Neuronal stem cell (in vitro differentiated cells): ENCODE measurements at regions not wholly inside any gene's neighbourhood (a gene's known extent, or its start where the extent isn't known, plus 50 kb on each side); places are given as distances from the start of the nearest gene placed in this dataset.

Experiments
- DNase-seq: peaks from one replicate; pipeline ENCODE4 v3.0.0-alpha.2; 2013; ENCODE audit warnings: low spot score
- H2AFZ ChIP-seq: one replicate; pipeline ENCODE4 v1.6.1; 2013; ENCODE audit warnings: mild to moderate bottlenecking, low read length, inconsistent platforms
- H2AK5ac ChIP-seq: 2 replicates; pipeline ENCODE4 v1.6.1; 2013; ENCODE audit warnings: low read depth, mild to moderate bottlenecking, inconsistent platforms, low read length, moderate library complexity, mixed read lengths
- H2BK120ac ChIP-seq: 2 replicates; pipeline ENCODE4 v1.6.1; 2013; ENCODE audit warnings: low read depth, mild to moderate bottlenecking, inconsistent platforms, low read length, moderate library complexity, mixed read lengths
- H2BK12ac ChIP-seq: one replicate; pipeline ENCODE4 v1.6.1; 2013; ENCODE audit warnings: low read length, inconsistent platforms
- H2BK15ac ChIP-seq: 2 replicates; pipeline ENCODE4 v1.6.1; 2013; ENCODE audit warnings: mild to moderate bottlenecking, low read length, inconsistent platforms, mixed read lengths
- H2BK5ac ChIP-seq: one replicate; pipeline ENCODE4 v1.6.1; 2013; ENCODE audit warnings: inconsistent platforms, mild to moderate bottlenecking, low read length, moderate library complexity
- H3K14ac ChIP-seq: one replicate; pipeline ENCODE4 v1.6.1; 2013; ENCODE audit warnings: low read length, inconsistent platforms
- H3K18ac ChIP-seq: 2 replicates; pipeline ENCODE4 v1.6.1; 2013; ENCODE audit warnings: low read length, inconsistent platforms
- H3K23ac ChIP-seq: 2 replicates; pipeline ENCODE4 v1.6.1; 2013; ENCODE audit warnings: low read depth, mild to moderate bottlenecking, mixed read lengths, low read length, inconsistent platforms; ENCODE audit not compliant: poor library complexity
- H3K27ac ChIP-seq: replicated peaks from 3 replicates; pipeline ENCODE4 v1.5.1; 2013; ENCODE audit warnings: low read length, inconsistent platforms
- H3K27me3 ChIP-seq, 3 experiments: 2 replicates each; pipeline ENCODE4 v1.6.1; 2013; ENCODE audit warnings: low read length in 3 of 3, mild to moderate bottlenecking in 2 of 3, inconsistent platforms in 1 of 3, low read depth in 1 of 3, mixed read lengths in 1 of 3, moderate library complexity in 1 of 3; ENCODE audit not compliant: control insufficient read depth in 3 of 3, insufficient read depth in 3 of 3
- H3K36me3 ChIP-seq, 2 donors: replicated peaks in 1 of 2; 2 replicates each; pipeline ENCODE4 v1.6.1; 2013; ENCODE audit warnings: low read length in 2 of 2; ENCODE audit not compliant: control insufficient read depth in 2 of 2, insufficient read depth in 2 of 2
- H3K4ac ChIP-seq: 2 replicates; pipeline ENCODE4 v1.6.1; 2013; ENCODE audit warnings: inconsistent platforms, mild to moderate bottlenecking, low read length, moderate library complexity
- H3K4me1 ChIP-seq, 2 donors: 1 replicate in 1 of 2; 2 replicates in 1 of 2; pipeline ENCODE4 v1.6.1; 2013; ENCODE audit warnings: low read length in 2 of 2, low read depth in 1 of 2; ENCODE audit not compliant: control insufficient read depth in 2 of 2, insufficient read depth in 1 of 2
- H3K4me2 ChIP-seq: one replicate; pipeline ENCODE4 v1.6.1; 2013; ENCODE audit warnings: mild to moderate bottlenecking, low read length, inconsistent platforms; ENCODE audit not compliant: insufficient read depth, poor library complexity, severe bottlenecking
- H3K4me3 ChIP-seq, 2 donors: 2 replicates each; pipeline ENCODE4 v1.5.1; 2013; ENCODE audit warnings: low read length in 2 of 2, mild to moderate bottlenecking in 2 of 2, inconsistent platforms in 1 of 2, moderate library complexity in 1 of 2
- H3K79me1 ChIP-seq: one replicate; pipeline ENCODE4 v1.6.1; 2013; ENCODE audit warnings: low read depth, mild to moderate bottlenecking, inconsistent platforms, low read length, moderate library complexity
- H3K9ac ChIP-seq: one replicate; pipeline ENCODE4 v1.6.1; 2013; ENCODE audit warnings: mild to moderate bottlenecking, low read depth, low read length, inconsistent platforms; ENCODE audit not compliant: poor library complexity
- H3K9me3 ChIP-seq, 2 donors: replicated peaks in 1 of 2; 2 replicates each; pipeline versions ENCODE3 to v1.6.1; 2013; ENCODE audit warnings: low read length in 2 of 2, mild to moderate bottlenecking in 2 of 2, inconsistent platforms in 1 of 2, low read depth in 1 of 2, mixed read lengths in 1 of 2, moderate library complexity in 1 of 2; ENCODE audit not compliant: control insufficient read depth in 2 of 2, insufficient read depth in 1 of 2
- H4K8ac ChIP-seq: one replicate; pipeline ENCODE4 v1.6.1; 2013; ENCODE audit warnings: low read depth, mild to moderate bottlenecking, inconsistent platforms, low read length, moderate library complexity
- H4K91ac ChIP-seq: one replicate; pipeline ENCODE4 v1.6.1; 2013; ENCODE audit warnings: low read length, low read depth, mild to moderate bottlenecking, inconsistent platforms; ENCODE audit not compliant: poor library complexity
- WGBS, 2 donors: extraction: QIAGEN DNeasy Blood & Tissue Kit; methylation state at CpG; one replicate each; pipeline ENCODE4 v1.1.7; 2013; ENCODE audit warnings: missing lambda C conversion rate in 2 of 2, mixed read lengths in 1 of 2; ENCODE audit not compliant: insufficient read length in 2 of 2, insufficient replicate concordance in 1 of 2; ENCODE audit errors: extremely low coverage in 2 of 2; 5-methylcytosine and 5-hydroxymethylcytosine counted together

DNA sequence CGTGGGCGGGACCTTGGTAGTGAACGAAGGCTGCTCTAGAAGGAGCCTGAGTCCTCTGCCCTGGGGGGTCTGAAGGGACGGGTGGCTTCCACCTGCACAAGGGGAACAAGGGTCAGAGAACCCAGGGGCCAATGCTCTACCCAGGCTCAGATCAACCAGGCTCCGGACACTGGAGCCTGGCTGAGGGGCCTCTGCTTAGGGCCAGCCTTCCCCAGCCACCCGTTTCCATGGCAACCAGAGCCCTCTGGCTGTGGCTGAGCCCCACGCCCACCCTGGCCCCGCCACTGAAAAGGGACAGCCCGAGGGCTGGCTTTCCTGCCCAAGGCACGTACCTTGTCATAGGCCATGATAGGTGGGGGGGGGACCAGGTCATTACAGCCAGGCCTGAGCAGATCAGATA, 724.6 kb downstream of the PTPRU start:
- WGBS, 2 donors = no CpG with 5 or more reads among the region's 10 CpGs
- no peak overlapping the region for H4K91ac ChIP-seq
- H3K27me3 ChIP-seq = no peaks in the 10 kb centered on the region
- H3K4me2 ChIP-seq = no peak overlapping the region
- no peak overlapping the region for H2AFZ ChIP-seq
- H2BK120ac ChIP-seq = no peak overlapping the region
- no peak overlapping the region for H3K4me3 ChIP-seq
- DNase-seq = peak; percentile 49
- no peak overlapping the region for H3K4ac ChIP-seq
- H3K36me3 ChIP-seq = no peaks in the 10 kb centered on the region
- H2BK5ac ChIP-seq = peak overlapping the region; percentile 93
- no peak overlapping the region for H3K14ac ChIP-seq
- H3K18ac ChIP-seq = peak overlapping the region; percentile 93
- no peaks in the 10 kb centered on the region for H3K9me3 ChIP-seq
- no peak overlapping the region for H2BK12ac ChIP-seq
- no peak overlapping the region for H3K9ac ChIP-seq
- no peak overlapping the region for H3K23ac ChIP-seq
- no peak overlapping the region for H3K27ac ChIP-seq
- H3K79me1 ChIP-seq = no peaks in the 10 kb centered on the region
- H2BK15ac ChIP-seq = no peak overlapping the region
- no peak overlapping the region for H4K8ac ChIP-seq
- peak overlapping the region; percentile 98 for H2AK5ac ChIP-seq
- H3K4me1 ChIP-seq = peaks cover 0 to 19% of the 10 kb centered on the region in 2 donors

DNA sequence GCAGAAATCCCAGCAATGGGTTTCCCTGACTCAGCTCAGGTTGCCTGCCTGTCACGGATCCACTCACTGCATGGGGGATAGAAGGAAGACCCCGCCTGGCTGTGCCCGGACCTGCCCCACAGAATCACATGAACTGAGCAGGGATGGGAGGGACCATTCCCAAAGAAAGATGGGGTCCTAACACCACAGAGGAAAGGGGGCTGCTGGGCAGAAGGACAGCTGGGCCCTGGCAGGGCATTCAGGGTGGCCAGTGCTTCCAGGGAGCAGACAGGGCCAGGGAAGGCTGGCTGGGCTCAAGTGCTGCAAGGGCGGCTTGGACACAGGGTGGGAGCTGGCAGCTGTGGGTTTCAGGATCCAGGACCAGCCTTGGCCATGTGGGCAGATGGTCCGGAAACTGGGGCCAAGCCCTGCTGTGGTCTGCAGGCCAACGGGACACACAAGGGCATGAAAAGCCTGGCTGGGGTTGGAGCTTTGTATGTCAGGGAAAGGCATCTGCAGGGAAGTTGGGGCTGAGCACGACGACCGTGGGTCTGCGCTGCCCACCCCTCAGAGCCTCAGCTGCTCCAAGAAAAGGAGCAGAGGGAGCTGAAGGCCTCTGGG, 723.9 kb downstream of the PTPRU start:
- DNase-seq = no peak
- Histone ChIP-seq H3K4me2 (no peak overlapping the region), H3K4ac (peak overlapping the region; percentile 86), H2AK5ac (peak overlapping the region; percentile 98), H3K4me3 (no peak overlapping the region), H3K9ac (no peak overlapping the region), H3K27ac (no peak overlapping the region), H2BK15ac (peak overlapping the region; percentile 97), H3K36me3 (no peaks in the 10 kb centered on the region), H4K8ac (no peak overlapping the region), H3K79me1 (no peaks in the 10 kb centered on the region), H2BK5ac (peak overlapping the region; percentile 93), H3K9me3 (no peaks in the 10 kb centered on the region), H2AFZ (no peak overlapping the region), H3K27me3 (no peaks in the 10 kb centered on the region), H2BK120ac (peak overlapping the region; percentile 78), H3K4me1 (peaks cover 0 to 19% of the 10 kb centered on the region in 2 donors), H2BK12ac (peak overlapping the region; percentile 88), H3K18ac (peak overlapping the region; percentile 93), H3K14ac (peak overlapping the region; percentile 87), H4K91ac (peak overlapping the region; percentile 13), H3K23ac (peak overlapping the region; percentile 63)
- WGBS, 2 donors = no CpG with 5 or more reads among the region's 10 CpGs

- no peak for DNase-seq
- Histone ChIP-seq H3K4me3 (no peak overlapping the region), H3K18ac (no peak overlapping the region), H2AK5ac (peak overlapping the region; percentile 10), H3K27ac (no peak overlapping the region), H3K14ac (peak overlapping the region; percentile 56), H3K23ac (no peak overlapping the region), H2BK15ac (no peak overlapping the region), H3K4me2 (no peak overlapping the region), H3K9me3 (no peaks in the 10 kb centered on the region), H3K4ac (no peak overlapping the region), H2BK5ac (no peak overlapping the region), H2BK120ac (no peak overlapping the region), H4K91ac (no peak overlapping the region), H3K79me1 (no peaks in the 10 kb centered on the region), H2BK12ac (no peak overlapping the region), H3K27me3 (no peaks in the 10 kb centered on the region), H3K36me3 (no peaks in the 10 kb centered on the region), H3K4me1 (peaks cover 0 to 17% of the 10 kb centered on the region in 2 donors), H4K8ac (no peak overlapping the region), H3K9ac (no peak overlapping the region), H2AFZ (no peak overlapping the region)
- no CpG with 5 or more reads among the region's 4 CpGs for WGBS, 2 donors
Observed at GRCh38 chr1:29959356-29959755, 723.0 kb downstream of the PTPRU start.

DNA sequence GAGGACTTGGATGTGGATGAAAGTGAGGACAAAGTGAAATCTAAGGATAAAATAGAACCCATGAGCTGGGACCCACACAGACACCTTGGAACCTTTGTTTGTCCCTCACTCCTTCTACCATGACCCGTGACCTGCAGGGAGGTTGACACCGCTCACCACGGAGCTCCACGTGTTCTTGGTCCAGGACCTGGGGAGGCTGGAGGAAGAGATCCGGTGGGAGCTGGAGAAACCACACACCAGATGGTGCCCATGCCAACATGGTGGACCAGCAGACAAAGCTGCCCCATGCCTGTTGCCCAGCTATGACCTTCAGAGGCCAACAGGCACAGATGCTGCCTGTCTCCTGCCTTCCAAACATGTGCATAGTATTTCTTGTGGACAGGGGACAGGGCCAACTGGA, 721.9 kb downstream of the PTPRU start:
- Histone ChIP-seq H2BK120ac (no peak overlapping the region), H3K23ac (no peak overlapping the region), H3K27me3 (no peaks in the 10 kb centered on the region), H3K36me3 (no peaks in the 10 kb centered on the region), H2BK12ac (no peak overlapping the region), H2BK15ac (peak overlapping the region; percentile 4), H3K18ac (no peak overlapping the region), H3K4me1 (peaks cover 0 to 20% of the 10 kb centered on the region in 2 donors), H4K91ac (no peak overlapping the region), H2AFZ (no peak overlapping the region), H3K9me3 (no peaks in the 10 kb centered on the region), H2BK5ac (no peak overlapping the region), H3K79me1 (no peaks in the 10 kb centered on the region), H3K4ac (no peak overlapping the region), H3K4me3 (no peak overlapping the region), H3K14ac (no peak overlapping the region), H4K8ac (no peak overlapping the region), H2AK5ac (no peak overlapping the region), H3K27ac (no peak overlapping the region), H3K9ac (no peak overlapping the region), H3K4me2 (no peak overlapping the region)
- WGBS, 2 donors = no CpG with 5 or more reads among the region's 5 CpGs
- DNase-seq = no peak
